ENCODE measurements at regions not wholly inside any gene's neighbourhood (a gene's known extent, or its start where the extent isn't known, plus 50 kb on each side); places are given as distances from the start of the nearest gene placed in this dataset.

DNA sequence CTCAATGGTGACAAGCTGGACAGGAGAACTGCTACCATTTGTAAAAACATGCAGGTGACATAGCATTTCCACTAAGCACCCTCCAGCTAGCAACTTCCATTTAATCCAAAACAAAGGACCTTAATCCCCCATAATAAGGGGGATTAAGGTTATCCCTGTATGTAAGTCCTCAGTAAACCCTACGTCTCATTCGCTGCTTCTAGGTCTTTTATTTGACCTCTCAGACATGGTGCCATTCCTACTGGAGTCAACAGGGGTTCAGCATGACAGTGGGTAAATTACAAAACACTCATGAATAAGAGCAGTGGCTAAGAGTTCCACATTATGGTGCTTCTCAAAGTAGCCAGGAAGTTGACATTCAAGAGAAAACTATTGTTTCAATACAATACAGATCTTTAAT, 121.8 kb upstream of the CAV2 start:
- Histone ChIP-seq H4K5ac (ENCODE audit: insufficient read length, low read depth, low read length) (no peak overlapping the region), H4K20me1 (ENCODE audit: control insufficient read depth, insufficient read depth, insufficient read length) (no peaks in the 10 kb centered on the region), H2BK5ac (ENCODE audit: insufficient read length, low read length) (no peak overlapping the region), H3K4me1 (ENCODE audit: insufficient read depth, low read length) (no peaks in the 10 kb centered on the region), H3K18ac (ENCODE audit: insufficient read length, low read depth, low read length) (no peak overlapping the region), H2AK5ac (ENCODE audit: insufficient read length, low read length) (no peak overlapping the region), H3K4ac (ENCODE audit: low read depth, low read length) (no peak overlapping the region), H3K79me2 (ENCODE audit: insufficient read depth, low read length) (no peaks in the 10 kb centered on the region), H3K79me1 (ENCODE audit: insufficient read depth, low read depth, low read length, poor library complexity, severe bottlenecking) (no peaks in the 10 kb centered on the region), H3K27me3 (ENCODE audit: insufficient read depth, low read length) (no peaks in the 10 kb centered on the region), H3K9ac (ENCODE audit: extremely low read depth, insufficient read length, low read length) (no peak overlapping the region), H3K27ac (ENCODE audit: insufficient read length, low read depth, low read length) (no peak overlapping the region), H2AFZ (ENCODE audit: low read length) (no peak overlapping the region), H3K4me2 (ENCODE audit: insufficient read depth, insufficient read length, low read length) (no peak overlapping the region), H4K91ac (ENCODE audit: insufficient read length, low read depth, low read length) (no peak overlapping the region), H2BK120ac (ENCODE audit: low read depth, low read length, poor library complexity, severe bottlenecking) (no peak overlapping the region), H2BK15ac (ENCODE audit: low read depth, low read length) (no peak overlapping the region), H4K8ac (replicated peaks; ENCODE audit: insufficient read length, low read depth, low read length) (no peak overlapping the region), H3K9me3 (ENCODE audit: control insufficient read depth, low read depth, low read length) (no peaks in the 10 kb centered on the region), H3K56ac (ENCODE audit: insufficient read length, low read depth, low read length) (no peak overlapping the region), H2BK12ac (ENCODE audit: insufficient read length, low read depth, low read length) (no peak overlapping the region), H3T11ph (ENCODE audit: low read length) (no peak overlapping the region), H3K23ac (ENCODE audit: insufficient read length, low read depth, low read length) (no peak overlapping the region), H3K23me2 (ENCODE audit: insufficient read length, low read depth, low read length, poor library complexity, severe bottlenecking) (no peaks in the 10 kb centered on the region), H2BK20ac (ENCODE audit: low read depth, low read length, poor library complexity, severe bottlenecking) (no peak overlapping the region), H3K14ac (ENCODE audit: insufficient read depth, low read length) (no peak overlapping the region)
- no peaks in the 10 kb centered on the region for H3K27me3 Mint-ChIP-seq (ENCODE audit: low read depth)
- no CpG with 5 or more reads among the region's 2 CpGs for WGBS (ENCODE audit: extremely low coverage, insufficient read length, low lambda C conversion rate)
- peak overlapping the region in 1 of 3 experiments; percentile 62; a peak in 2 of 7 replicates for H3K27ac Mint-ChIP-seq
- H3K9me3 Mint-ChIP-seq: peaks cover 7 to 11% of the 10 kb centered on the region in 2 experiments; a peak in 4 of 5 replicates
- H3K36me3 Mint-ChIP-seq (ENCODE audit: insufficient read depth in 1 of 3, low read depth in 3 of 3): peaks cover 3 to 13% (median 3%) of the 10 kb centered on the region in 3 experiments; a peak in 5 of 7 replicates
- TF ChIP-seq CTCF (conservative IDR thresholded peaks at IDR 0.05): no peak
- no peak overlapping the region for H3K4me3 Mint-ChIP-seq
- H3K4me1 Mint-ChIP-seq: peaks cover 18 to 19% of the 10 kb centered on the region in 2 experiments
- DNase-seq: no peak

Measured in H9 (cell line).